SK-N-SH (cell line): ENCODE measurements at regions not wholly inside any gene's neighbourhood (a gene's known extent, or its start where the extent isn't known, plus 50 kb on each side); places are given as distances from the start of the nearest gene placed in this dataset.

Experiments
- CTCF ChIA-PET: fragments of 300-600, 350-600 bp; formaldehyde crosslinking; extraction: SDS; loops from one replicate; lab custom pipeline; 2021; lab: Yijun Ruan, JAX
- POLR2A ChIA-PET: fragments of 350-600 bp; sonication (Branson Sonifier 250); formaldehyde crosslinking; extraction: SDS; loops from one replicate; lab custom pipeline; 2020; ENCODE audit warnings: antibody characterized with exemption, inconsistent platforms; lab: Yijun Ruan, JAX
- DNase-seq: peaks from one replicate; pipeline ENCODE4 v3.0.0; 2012
- H2AFZ ChIP-seq: fragments of 200-600 bp; sonication (generic); 2 replicates; pipeline ENCODE4 v1.8.1; 2016; ENCODE audit warnings: antibody characterized with exemption, mild to moderate bottlenecking, low read depth
- H3F3A ChIP-seq: fragments of 200-600 bp; sonication (generic); replicated peaks from 2 replicates; pipeline ENCODE3; 2016; ENCODE audit warnings: antibody characterized with exemption, mild to moderate bottlenecking; ENCODE audit not compliant: insufficient read depth
- H3K27ac ChIP-seq, 2 experiments: fragments of 200-500 bp in 1 of 2; fragments of 200-600 bp in 1 of 2; sonication (Bioruptor generic) in 1 of 2; sonication (generic), shearing (Covaris generic) in 1 of 2; 2 replicates each; pipeline versions ENCODE4 v1.5.1 to v1.6.1; 2014 to 2016; ENCODE audit warnings: low read depth in 2 of 2, inconsistent platforms in 1 of 2, low read length in 1 of 2, mild to moderate bottlenecking in 1 of 2, mixed read lengths in 1 of 2
- H3K27me3 ChIP-seq: fragments of 200-600 bp; sonication (generic), shearing (Covaris generic); 2 replicates; pipeline ENCODE4 v1.6.1; 2016; ENCODE audit warnings: mixed run types; ENCODE audit not compliant: insufficient read depth
- H3K36me3 ChIP-seq, 2 experiments: fragments of 200-500 bp in 1 of 2; fragments of 200-600 bp in 1 of 2; sonication (Bioruptor generic) in 1 of 2; sonication (generic) in 1 of 2; replicated peaks in 1 of 2; 2 replicates each; pipeline versions ENCODE3 to v1.5.1; 2014 to 2016; ENCODE audit warnings: low read length in 1 of 2, mild to moderate bottlenecking in 1 of 2; ENCODE audit not compliant: insufficient read depth in 2 of 2, control insufficient read depth in 1 of 2
- H3K4me1 ChIP-seq, 2 experiments: fragments of 200-500 bp in 1 of 2; fragments of 200-600 bp in 1 of 2; sonication (Bioruptor generic) in 1 of 2; sonication (generic), shearing (Covaris generic) in 1 of 2; 2 replicates each; pipeline versions ENCODE4 v1.5.1 to v1.6.1; 2014 to 2016; ENCODE audit warnings: low read depth in 1 of 2, low read length in 1 of 2, mixed run types in 1 of 2; ENCODE audit not compliant: insufficient read depth in 2 of 2, control insufficient read depth in 1 of 2
- H3K4me2 ChIP-seq: fragments of 200-600 bp; sonication (generic), shearing (Covaris generic); 2 replicates; pipeline ENCODE4 v1.6.1; 2017; ENCODE audit warnings: mixed run types
- H3K4me3 ChIP-seq, 2 experiments: fragments of 200-500 bp in 1 of 2; fragments of 200-600 bp in 1 of 2; sonication (Bioruptor generic) in 1 of 2; sonication (generic), shearing (Covaris generic) in 1 of 2; 2 replicates each; pipeline versions ENCODE4 v1.5.1 to v1.8.1; 2014 to 2016; ENCODE audit warnings: low read depth in 2 of 2, inconsistent platforms in 1 of 2, low read length in 1 of 2, mild to moderate bottlenecking in 1 of 2, mixed read lengths in 1 of 2, moderate library complexity in 1 of 2
- H3K79me2 ChIP-seq: fragments of 200-600 bp; sonication (generic); 2 replicates; pipeline ENCODE4 v1.8.1; 2017; ENCODE audit warnings: mild to moderate bottlenecking; ENCODE audit not compliant: insufficient read depth
- H3K9ac ChIP-seq: fragments of 200-600 bp; sonication (generic); 2 replicates; pipeline ENCODE4 v1.6.1; 2017; ENCODE audit warnings: mixed run types
- H3K9me2 ChIP-seq: fragments of 200-600 bp; sonication (generic); 2 replicates; pipeline ENCODE4 v1.6.1; 2017; ENCODE audit warnings: mixed run types
- H3K9me3 ChIP-seq: fragments of 200-600 bp; sonication (generic); 2 replicates; pipeline ENCODE4 v1.6.1; 2017; ENCODE audit warnings: mixed run types, mild to moderate bottlenecking, moderate library complexity
- H4K20me1 ChIP-seq: fragments of 200-600 bp; sonication (generic); 2 replicates; pipeline ENCODE4 v1.6.1; 2017; ENCODE audit warnings: mild to moderate bottlenecking, mixed run types; ENCODE audit not compliant: insufficient read depth
- ELF1 ChIP-seq: IDR thresholded peaks from 2 replicates; pipeline ENCODE4 v1.4.0; 2012
- EP300 ChIP-seq, 2 experiments: IDR thresholded peaks; 2 replicates each; pipeline versions ENCODE4 v1.4.0 to v1.6.1; 2012; ENCODE audit warnings: borderline replicate concordance in 1 of 2, low read depth in 1 of 2, low read length in 1 of 2
- FOSL2 ChIP-seq: IDR thresholded peaks from 2 replicates; pipeline ENCODE4 v1.4.0; 2012; ENCODE audit warnings: low read depth, mild to moderate bottlenecking, moderate library complexity, borderline replicate concordance
- FOXJ3 ChIP-seq: sonication (generic); formaldehyde crosslinking; IDR thresholded peaks from 2 replicates; pipeline ENCODE4 v1.5.1; 2020; ENCODE audit warnings: mild to moderate bottlenecking, missing genetic modification reagents
- FOXM1 ChIP-seq: IDR thresholded peaks from 2 replicates; pipeline ENCODE4 v1.4.0; 2012; ENCODE audit warnings: low read depth, mild to moderate bottlenecking
- GABPA ChIP-seq: IDR thresholded peaks from 2 replicates; pipeline ENCODE4 v1.4.0; 2012; ENCODE audit warnings: low read depth, mild to moderate bottlenecking
- JUND ChIP-seq: IDR thresholded peaks from 2 replicates; pipeline ENCODE4 v1.4.0; 2012
- MXI1 ChIP-seq: IDR thresholded peaks from 2 replicates; pipeline ENCODE4 v1.6.1; 2012; ENCODE audit warnings: mild to moderate bottlenecking, low read depth, low read length, improper control_type of control experiment
- NRF1 ChIP-seq: IDR thresholded peaks from 2 replicates; pipeline ENCODE4 v1.6.1; 2012; ENCODE audit warnings: low read depth, mild to moderate bottlenecking, low read length
- POLR2AphosphoS5 ChIP-seq: IDR thresholded peaks from 2 replicates; pipeline ENCODE4 v1.6.1; 2012; ENCODE audit warnings: low read depth, low read length
- RAD21 ChIP-seq: IDR thresholded peaks from 2 replicates; pipeline ENCODE4 v1.6.1; 2012; ENCODE audit warnings: mild to moderate bottlenecking, low read length
- RXRA ChIP-seq: IDR thresholded peaks from 2 replicates; pipeline ENCODE4 v1.4.0; 2012; ENCODE audit warnings: low read depth, mild to moderate bottlenecking, borderline replicate concordance
- SMC3 ChIP-seq: IDR thresholded peaks from 2 replicates; pipeline ENCODE4 v1.6.1; 2012; ENCODE audit warnings: low read depth, low read length, improper control_type of control experiment
- TEAD4 ChIP-seq: IDR thresholded peaks from 2 replicates; pipeline ENCODE4 v1.4.0; 2012; ENCODE audit warnings: mild to moderate bottlenecking, borderline replicate concordance; ENCODE audit not compliant: insufficient read depth
- YY1 ChIP-seq: IDR thresholded peaks from 2 replicates; pipeline ENCODE4 v1.4.0; 2012; ENCODE audit warnings: low read depth, mild to moderate bottlenecking
- WGBS: methylation state at CpG from one replicate; pipeline ENCODE4 v1.1.6; 2017; ENCODE audit warnings: low lambda C conversion rate; 5-methylcytosine and 5-hydroxymethylcytosine counted together
- TF ChIP-seq, protein P1 (sequence below): IDR thresholded peaks from 2 replicates; pipeline ENCODE4 v1.6.1; 2012; ENCODE audit warnings: mild to moderate bottlenecking, low read depth, low read length, moderate library complexity
- TF ChIP-seq, protein P2 (sequence below): fragments of 200-600 bp; sonication (generic); IDR thresholded peaks from 2 replicates; pipeline ENCODE4 v1.6.1; 2017; ENCODE audit warnings: antibody characterized with exemption, mild to moderate bottlenecking, moderate library complexity
- TF ChIP-seq, protein P3 (sequence below): IDR thresholded peaks from 2 replicates; pipeline ENCODE4 v1.4.0; 2012; ENCODE audit warnings: low read depth

- Histone ChIP-seq H4K20me1 (no peaks in the 10 kb centered on the region), H3K36me3 (no peaks in the 10 kb centered on the region), H3K4me3 (no peak overlapping the region), H3K27ac (no peak overlapping the region), H3K9me2 (no peaks in the 10 kb centered on the region), H3K9ac (no peak overlapping the region), H3K9me3 (no peaks in the 10 kb centered on the region), H3K79me2 (no peaks in the 10 kb centered on the region), H3K4me1 (no peaks in the 10 kb centered on the region), H3K27me3 (no peaks in the 10 kb centered on the region), H2AFZ (no peak overlapping the region), H3F3A (no peaks in the 10 kb centered on the region), H3K4me2 (no peak overlapping the region)
- ChIA-PET POLR2A (no interaction called here), CTCF (no interaction called here)
- 43% methylated on average over 1 of the region's 1 CpG for WGBS
- no peak for TF ChIP-seq GABPA
- no peak for TF ChIP-seq FOXM1
- TF ChIP-seq FOSL2: no peak
- TF ChIP-seq YY1: no peak
- TF ChIP-seq, protein P1, sequence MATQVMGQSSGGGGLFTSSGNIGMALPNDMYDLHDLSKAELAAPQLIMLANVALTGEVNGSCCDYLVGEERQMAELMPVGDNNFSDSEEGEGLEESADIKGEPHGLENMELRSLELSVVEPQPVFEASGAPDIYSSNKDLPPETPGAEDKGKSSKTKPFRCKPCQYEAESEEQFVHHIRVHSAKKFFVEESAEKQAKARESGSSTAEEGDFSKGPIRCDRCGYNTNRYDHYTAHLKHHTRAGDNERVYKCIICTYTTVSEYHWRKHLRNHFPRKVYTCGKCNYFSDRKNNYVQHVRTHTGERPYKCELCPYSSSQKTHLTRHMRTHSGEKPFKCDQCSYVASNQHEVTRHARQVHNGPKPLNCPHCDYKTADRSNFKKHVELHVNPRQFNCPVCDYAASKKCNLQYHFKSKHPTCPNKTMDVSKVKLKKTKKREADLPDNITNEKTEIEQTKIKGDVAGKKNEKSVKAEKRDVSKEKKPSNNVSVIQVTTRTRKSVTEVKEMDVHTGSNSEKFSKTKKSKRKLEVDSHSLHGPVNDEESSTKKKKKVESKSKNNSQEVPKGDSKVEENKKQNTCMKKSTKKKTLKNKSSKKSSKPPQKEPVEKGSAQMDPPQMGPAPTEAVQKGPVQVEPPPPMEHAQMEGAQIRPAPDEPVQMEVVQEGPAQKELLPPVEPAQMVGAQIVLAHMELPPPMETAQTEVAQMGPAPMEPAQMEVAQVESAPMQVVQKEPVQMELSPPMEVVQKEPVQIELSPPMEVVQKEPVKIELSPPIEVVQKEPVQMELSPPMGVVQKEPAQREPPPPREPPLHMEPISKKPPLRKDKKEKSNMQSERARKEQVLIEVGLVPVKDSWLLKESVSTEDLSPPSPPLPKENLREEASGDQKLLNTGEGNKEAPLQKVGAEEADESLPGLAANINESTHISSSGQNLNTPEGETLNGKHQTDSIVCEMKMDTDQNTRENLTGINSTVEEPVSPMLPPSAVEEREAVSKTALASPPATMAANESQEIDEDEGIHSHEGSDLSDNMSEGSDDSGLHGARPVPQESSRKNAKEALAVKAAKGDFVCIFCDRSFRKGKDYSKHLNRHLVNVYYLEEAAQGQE: no peak
- no peak for TF ChIP-seq RAD21
- TF ChIP-seq JUND: no peak
- no peak for TF ChIP-seq FOXJ3 (CRISPR knock-in tag)
- TF ChIP-seq MXI1: no peak
- TF ChIP-seq EP300 (IDR thresholded peaks at IDR 0.05; ENCODE audit: borderline replicate concordance in 1 of 2, low read depth in 1 of 2, low read length in 1 of 2): no peak
- no peak for DNase-seq
These were observed 192.0 kb downstream of the SYT10 start for GRCh38 chr12:33247625-33248024.

DNA sequence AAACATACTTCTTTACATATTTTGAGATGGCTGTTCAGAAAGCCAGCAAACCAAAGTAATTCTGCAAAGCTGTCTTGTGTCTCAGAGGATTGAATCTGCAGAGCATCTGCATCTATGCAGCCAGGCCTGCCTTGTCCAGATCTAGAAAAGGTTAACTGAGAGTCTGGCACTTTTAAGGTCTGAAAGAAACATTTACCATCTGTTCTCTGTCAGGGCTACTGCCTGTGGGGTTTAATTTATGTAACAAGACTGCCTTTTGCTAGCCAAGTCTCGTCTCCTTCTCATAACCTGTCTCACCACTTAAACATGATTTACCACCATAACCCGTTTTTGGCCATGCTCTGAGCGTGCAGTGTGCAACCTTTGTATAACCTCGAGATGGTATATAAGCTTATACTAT, 194.2 kb downstream of the SYT10 start:
- Histone ChIP-seq H3K9me2 (no peaks in the 10 kb centered on the region), H3K4me3 (no peak overlapping the region), H3K4me1 (no peaks in the 10 kb centered on the region), H3K4me2 (no peak overlapping the region), H4K20me1 (no peaks in the 10 kb centered on the region), H2AFZ (no peak overlapping the region), H3K9me3 (no peaks in the 10 kb centered on the region), H3K36me3 (no peaks in the 10 kb centered on the region), H3K79me2 (no peaks in the 10 kb centered on the region), H3K27ac (no peak overlapping the region), H3K9ac (no peak overlapping the region), H3K27me3 (no peaks in the 10 kb centered on the region), H3F3A (no peaks in the 10 kb centered on the region)
- 0% methylated on average over 4 of the region's 4 CpGs for WGBS
- ChIA-PET CTCF (no interaction called here), POLR2A (no interaction called here)
- DNase-seq: no peak
- TF ChIP-seq RAD21 (no peak), NRF1 (no peak), ELF1 (no peak), RXRA (no peak), SMC3 (no peak), FOXJ3 (CRISPR knock-in tag) (no peak), JUND (no peak), EP300 (IDR thresholded peaks at IDR 0.05; ENCODE audit: borderline replicate concordance in 1 of 2, low read depth in 1 of 2, low read length in 1 of 2) (no peak), FOSL2 (no peak), MXI1 (no peak), TEAD4 (no peak), POLR2AphosphoS5 (no peak)
- TF ChIP-seq, protein P2, sequence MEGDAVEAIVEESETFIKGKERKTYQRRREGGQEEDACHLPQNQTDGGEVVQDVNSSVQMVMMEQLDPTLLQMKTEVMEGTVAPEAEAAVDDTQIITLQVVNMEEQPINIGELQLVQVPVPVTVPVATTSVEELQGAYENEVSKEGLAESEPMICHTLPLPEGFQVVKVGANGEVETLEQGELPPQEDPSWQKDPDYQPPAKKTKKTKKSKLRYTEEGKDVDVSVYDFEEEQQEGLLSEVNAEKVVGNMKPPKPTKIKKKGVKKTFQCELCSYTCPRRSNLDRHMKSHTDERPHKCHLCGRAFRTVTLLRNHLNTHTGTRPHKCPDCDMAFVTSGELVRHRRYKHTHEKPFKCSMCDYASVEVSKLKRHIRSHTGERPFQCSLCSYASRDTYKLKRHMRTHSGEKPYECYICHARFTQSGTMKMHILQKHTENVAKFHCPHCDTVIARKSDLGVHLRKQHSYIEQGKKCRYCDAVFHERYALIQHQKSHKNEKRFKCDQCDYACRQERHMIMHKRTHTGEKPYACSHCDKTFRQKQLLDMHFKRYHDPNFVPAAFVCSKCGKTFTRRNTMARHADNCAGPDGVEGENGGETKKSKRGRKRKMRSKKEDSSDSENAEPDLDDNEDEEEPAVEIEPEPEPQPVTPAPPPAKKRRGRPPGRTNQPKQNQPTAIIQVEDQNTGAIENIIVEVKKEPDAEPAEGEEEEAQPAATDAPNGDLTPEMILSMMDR: no peak
- TF ChIP-seq, protein P1: no peak
- TF ChIP-seq, protein P3, sequence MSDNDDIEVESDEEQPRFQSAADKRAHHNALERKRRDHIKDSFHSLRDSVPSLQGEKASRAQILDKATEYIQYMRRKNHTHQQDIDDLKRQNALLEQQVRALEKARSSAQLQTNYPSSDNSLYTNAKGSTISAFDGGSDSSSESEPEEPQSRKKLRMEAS: no peak
